Brain microvascular endothelial cell (primary cell): ENCODE measurements at regions not wholly inside any gene's neighbourhood (a gene's known extent, or its start where the extent isn't known, plus 50 kb on each side); places are given as distances from the start of the nearest gene placed in this dataset.

Source experiments
- DNase-seq: peaks from one replicate; pipeline ENCODE4 v3.0.0-alpha.2; 2020
- H3K27ac ChIP-seq: fragments of 250-450 bp; sonication (Bioruptor Pico); 2 replicates; pipeline ENCODE4 v1.5.1; 2020; ENCODE audit warnings: mild to moderate bottlenecking, moderate library complexity
- H3K27me3 ChIP-seq: fragments of 250-450 bp; sonication (Bioruptor Pico); replicated peaks from 2 replicates; pipeline ENCODE4 v1.5.1; 2020; ENCODE audit warnings: mild to moderate bottlenecking
- H3K36me3 ChIP-seq: fragments of 250-450 bp; sonication (Bioruptor Pico); replicated peaks from 2 replicates; pipeline ENCODE4 v1.5.1; 2020; ENCODE audit warnings: mild to moderate bottlenecking
- H3K4me3 ChIP-seq: 2 replicates; pipeline ENCODE4 v1.5.1; 2011; ENCODE audit warnings: low read depth, mild to moderate bottlenecking, control low read depth, low read length, moderate library complexity
- CTCF ChIP-seq: IDR thresholded peaks from 2 replicates; pipeline ENCODE4 v1.5.1; 2011; ENCODE audit warnings: low read depth, mild to moderate bottlenecking, moderate library complexity, low read length, control low read depth, inconsistent platforms; ENCODE audit errors: missing control alignments
- in situ Hi-C: cut with HindIII; loops from 2 replicates; pipeline ENCODE4 v1.10.0; 2017; ENCODE audit warnings: low sequenced_read_pairs, low pct_ligation_motif_present

GRCh38 chr5:115369430-115370144, 73.1 kb upstream of the CCDC112 start:
- H3K27me3 ChIP-seq, result no peaks in the 10 kb centered on the region
- H3K36me3 ChIP-seq, result no peaks in the 10 kb centered on the region
- TF ChIP-seq CTCF, result no peak
- H3K27ac ChIP-seq, result no peak overlapping the region
- no peak overlapping the region for H3K4me3 ChIP-seq
- DNase-seq, result no peak
- in situ Hi-C loops, result no loop called here

- no peak for TF ChIP-seq CTCF
- Histone ChIP-seq H3K36me3 (no peaks in the 10 kb centered on the region), H3K27me3 (no peaks in the 10 kb centered on the region), H3K27ac (peak overlapping the region; percentile 41), H3K4me3 (no peak overlapping the region)
- in situ Hi-C loops, result no loop called here
- DNase-seq, result peak; percentile 96
Measured at GRCh38 chr5:115366223-115366622, 69.8 kb upstream of the CCDC112 start.

GRCh38 chr5:115363879-115364278, 67.4 kb upstream of the CCDC112 start:
- no peak for DNase-seq
- H3K4me3 ChIP-seq, result no peak overlapping the region
- TF ChIP-seq CTCF, result no peak
- no peaks in the 10 kb centered on the region for H3K36me3 ChIP-seq
- in situ Hi-C loops, result no loop called here
- H3K27ac ChIP-seq, result no peak overlapping the region
- H3K27me3 ChIP-seq, result no peaks in the 10 kb centered on the region

- H3K27ac ChIP-seq, result no peak overlapping the region
- H3K4me3 ChIP-seq, result no peak overlapping the region
- no peak for DNase-seq
- no peaks in the 10 kb centered on the region for H3K36me3 ChIP-seq
- in situ Hi-C loops, result no loop called here
- H3K27me3 ChIP-seq, result no peaks in the 10 kb centered on the region
- no peak for TF ChIP-seq CTCF
Measured at GRCh38 chr5:115360046-115360685, 63.7 kb upstream of the CCDC112 start.

- Histone ChIP-seq H3K27me3 (no peaks in the 10 kb centered on the region), H3K27ac (no peak overlapping the region), H3K36me3 (no peaks in the 10 kb centered on the region), H3K4me3 (no peak overlapping the region)
- TF ChIP-seq CTCF, result no peak
- no peak for DNase-seq
- in situ Hi-C loops, result no loop called here
Measured at GRCh38 chr5:115355767-115356381, 59.4 kb upstream of the CCDC112 start.

GRCh38 chr5:115355095-115355494, 58.6 kb upstream of the CCDC112 start:
- H3K27me3 ChIP-seq, result no peaks in the 10 kb centered on the region
- no peaks in the 10 kb centered on the region for H3K36me3 ChIP-seq
- in situ Hi-C loops, result no loop called here
- no peak for DNase-seq
- no peak for TF ChIP-seq CTCF
- H3K27ac ChIP-seq, result no peak overlapping the region
- no peak overlapping the region for H3K4me3 ChIP-seq
